ENCODE measurements at regions not wholly inside any gene's neighbourhood (a gene's known extent, or its start where the extent isn't known, plus 50 kb on each side); places are given as distances from the start of the nearest gene placed in this dataset.

DNA sequence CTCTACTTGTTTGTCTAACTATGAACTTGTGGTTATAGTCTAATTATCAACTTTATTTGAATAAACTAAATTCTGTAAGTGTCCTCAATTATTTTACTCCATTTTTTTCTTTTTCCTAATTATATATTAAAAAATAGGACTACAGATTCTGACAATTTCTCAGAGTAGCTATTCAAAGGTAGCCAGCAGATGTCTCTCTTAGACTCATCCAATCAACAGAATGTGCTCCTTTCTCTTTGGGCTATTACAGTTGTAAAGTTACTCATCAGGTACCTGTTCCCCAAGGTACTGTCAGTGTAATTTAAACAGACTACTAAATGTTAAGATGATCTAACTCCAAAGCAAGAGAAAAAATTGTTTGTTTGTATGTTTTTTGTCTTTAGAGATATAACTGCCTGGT, 248.6 kb downstream of the PCDH18 start:
- TF ChIP-seq, protein P1, sequence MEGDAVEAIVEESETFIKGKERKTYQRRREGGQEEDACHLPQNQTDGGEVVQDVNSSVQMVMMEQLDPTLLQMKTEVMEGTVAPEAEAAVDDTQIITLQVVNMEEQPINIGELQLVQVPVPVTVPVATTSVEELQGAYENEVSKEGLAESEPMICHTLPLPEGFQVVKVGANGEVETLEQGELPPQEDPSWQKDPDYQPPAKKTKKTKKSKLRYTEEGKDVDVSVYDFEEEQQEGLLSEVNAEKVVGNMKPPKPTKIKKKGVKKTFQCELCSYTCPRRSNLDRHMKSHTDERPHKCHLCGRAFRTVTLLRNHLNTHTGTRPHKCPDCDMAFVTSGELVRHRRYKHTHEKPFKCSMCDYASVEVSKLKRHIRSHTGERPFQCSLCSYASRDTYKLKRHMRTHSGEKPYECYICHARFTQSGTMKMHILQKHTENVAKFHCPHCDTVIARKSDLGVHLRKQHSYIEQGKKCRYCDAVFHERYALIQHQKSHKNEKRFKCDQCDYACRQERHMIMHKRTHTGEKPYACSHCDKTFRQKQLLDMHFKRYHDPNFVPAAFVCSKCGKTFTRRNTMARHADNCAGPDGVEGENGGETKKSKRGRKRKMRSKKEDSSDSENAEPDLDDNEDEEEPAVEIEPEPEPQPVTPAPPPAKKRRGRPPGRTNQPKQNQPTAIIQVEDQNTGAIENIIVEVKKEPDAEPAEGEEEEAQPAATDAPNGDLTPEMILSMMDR (IDR thresholded peaks at IDR 0.05): no peak
- TF ChIP-seq POLR2A (IDR thresholded peaks at IDR 0.05): no peak
